Vagina (tissue), 2 donors: ENCODE measurements at regions not wholly inside any gene's neighbourhood (a gene's known extent, or its start where the extent isn't known, plus 50 kb on each side); places are given as distances from the start of the nearest gene placed in this dataset.

Experiments
- CTCF ChIP-seq, 3 experiments: fragments of 450-650 bp in 2 of 3; fragments of 200-600 bp in 1 of 3; sonication (generic) in 1 of 3; IDR thresholded peaks; one replicate each; pipeline ENCODE4 v1.5.1; 2017 to 2019; ENCODE audit warnings: antibody characterized with exemption in 3 of 3, mild to moderate bottlenecking in 2 of 3, moderate library complexity in 2 of 3
- POLR2A ChIP-seq, 2 donors: fragments of 450-650 bp; IDR thresholded peaks; one replicate each; pipeline ENCODE4 v1.6.1; 2017; ENCODE audit warnings: antibody characterized with exemption in 2 of 2, mild to moderate bottlenecking in 2 of 2, moderate library complexity in 2 of 2
- POLR2AphosphoS5 ChIP-seq, 2 donors: sonication (generic); formaldehyde crosslinking; IDR thresholded peaks; one replicate each; pipeline ENCODE4 v1.9.0; 2017; ENCODE audit warnings: antibody characterized with exemption in 2 of 2, mild to moderate bottlenecking in 2 of 2, low read depth in 1 of 2; ENCODE audit not compliant: insufficient read depth in 1 of 2

GRCh38 chr11:8802251-8802650 is 108.7 kb upstream of the AKIP1 start:
- no peak for TF ChIP-seq POLR2A (IDR thresholded peaks at IDR 0.05)
- no peak for TF ChIP-seq POLR2AphosphoS5 (IDR thresholded peaks at IDR 0.05; ENCODE audit: insufficient read depth in 1 of 2, low read depth in 1 of 2)
- TF ChIP-seq CTCF (IDR thresholded peaks at IDR 0.05), result no peak
